ENCODE measurements at regions not wholly inside any gene's neighbourhood (a gene's known extent, or its start where the extent isn't known, plus 50 kb on each side); places are given as distances from the start of the nearest gene placed in this dataset.

GRCh38 chr9:109683521-109683920 lies 96.5 kb upstream of the PALM2AKAP2 start:
- TF ChIP-seq CTCF (conservative IDR thresholded peaks at IDR 0.05; ENCODE audit: low read depth, low read length), result no peak
- DNase-seq (ENCODE audit: low read depth), result no peak
- no peak overlapping the region for H3K4me3 ChIP-seq (ENCODE audit: low read length)

GRCh38 chr9:109689701-109690100 lies 90.3 kb upstream of the PALM2AKAP2 start:
- no peak overlapping the region for H3K4me3 ChIP-seq (ENCODE audit: low read length)
- TF ChIP-seq CTCF (conservative IDR thresholded peaks at IDR 0.05; ENCODE audit: low read depth, low read length), result no peak
- DNase-seq (ENCODE audit: low read depth), result no peak

- no peak for TF ChIP-seq CTCF (conservative IDR thresholded peaks at IDR 0.05; ENCODE audit: low read depth, low read length)
- DNase-seq (ENCODE audit: low read depth), result no peak
- no peak overlapping the region for H3K4me3 ChIP-seq (ENCODE audit: low read length)
Observed at GRCh38 chr9:109699019-109699418, 81.0 kb upstream of the PALM2AKAP2 start.

- DNase-seq (ENCODE audit: low read depth), result no peak
- no peak for TF ChIP-seq CTCF (conservative IDR thresholded peaks at IDR 0.05; ENCODE audit: low read depth, low read length)
- no peak overlapping the region for H3K4me3 ChIP-seq (ENCODE audit: low read length)
Observed at GRCh38 chr9:109704546-109704945, 75.5 kb upstream of the PALM2AKAP2 start.

GRCh38 chr9:109705515-109705914 lies 74.5 kb upstream of the PALM2AKAP2 start:
- TF ChIP-seq CTCF (conservative IDR thresholded peaks at IDR 0.05; ENCODE audit: low read depth, low read length), result no peak
- no peak overlapping the region for H3K4me3 ChIP-seq (ENCODE audit: low read length)
- no peak for DNase-seq (ENCODE audit: low read depth)

GRCh38 chr9:109707355-109707754 lies 72.6 kb upstream of the PALM2AKAP2 start:
- H3K4me3 ChIP-seq (ENCODE audit: low read length), result no peak overlapping the region
- TF ChIP-seq CTCF (conservative IDR thresholded peaks at IDR 0.05; ENCODE audit: low read depth, low read length), result no peak
- DNase-seq (ENCODE audit: low read depth), result no peak

GRCh38 chr9:109708451-109708945 lies 71.5 kb upstream of the PALM2AKAP2 start:
- no peak for TF ChIP-seq CTCF (conservative IDR thresholded peaks at IDR 0.05; ENCODE audit: low read depth, low read length)
- DNase-seq (ENCODE audit: low read depth), result no peak
- no peak overlapping the region for H3K4me3 ChIP-seq (ENCODE audit: low read length)
